ENCODE measurements at regions not wholly inside any gene's neighbourhood (a gene's known extent, or its start where the extent isn't known, plus 50 kb on each side); places are given as distances from the start of the nearest gene placed in this dataset.

DNA sequence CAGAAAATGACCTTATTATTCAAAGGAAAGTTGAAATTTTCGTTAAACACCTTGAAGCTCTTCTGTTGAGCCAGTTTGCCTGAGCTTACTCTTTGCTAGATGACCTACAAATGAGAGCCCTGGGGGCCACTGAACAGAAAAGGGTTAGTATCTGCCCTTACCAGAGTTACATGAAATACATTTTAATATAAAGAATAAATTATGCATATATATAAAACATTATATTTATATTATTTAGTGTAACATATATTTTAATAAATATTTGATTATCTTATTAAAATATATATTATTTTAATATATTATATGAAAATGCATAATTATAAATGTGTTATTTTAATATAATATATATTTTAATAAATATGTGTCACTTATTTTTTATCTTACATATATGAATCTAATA, 628.4 kb upstream of the TPK1 start:
- no peak for TF ChIP-seq CTCF (IDR thresholded peaks at IDR 0.05 in 8 of 11, conservative IDR thresholded peaks at IDR 0.05 in 3 of 11)
- no peak for TF ChIP-seq POLR2A (IDR thresholded peaks at IDR 0.05)
- no peak for TF ChIP-seq POLR2AphosphoS5 (IDR thresholded peaks at IDR 0.05)
